HG02678 (cell line): ENCODE measurements at regions not wholly inside any gene's neighbourhood (a gene's known extent, or its start where the extent isn't known, plus 50 kb on each side); places are given as distances from the start of the nearest gene placed in this dataset.

Experiments used
- ATAC-seq: cut with Tn5 transposase; IDR thresholded peaks from one replicate; pipeline ENCODE4 v1.9.1; 2021; ENCODE audit warnings: mild to moderate bottlenecking, moderate library complexity; ENCODE audit not compliant: unreplicated experiment

DNA sequence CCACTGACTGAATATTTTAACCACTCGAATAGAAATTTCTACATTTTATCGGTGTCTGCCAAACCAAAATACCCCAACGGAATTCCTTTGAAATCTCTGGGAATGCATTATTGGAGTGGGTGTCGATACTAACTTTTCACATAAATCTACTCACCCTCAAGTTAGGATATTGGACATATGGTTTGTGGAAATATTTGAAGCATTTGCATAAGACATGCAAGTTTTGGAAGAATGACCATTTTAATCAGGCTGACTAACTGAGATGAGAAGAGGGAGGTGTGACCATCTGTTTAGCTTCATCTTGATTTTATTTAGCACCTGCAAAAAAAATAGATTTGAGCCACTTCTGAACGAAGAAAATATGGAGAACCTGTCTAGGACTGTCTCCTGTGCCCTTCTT is 61.2 kb downstream of the KLF6 start:
- ATAC-seq: no peak

DNA sequence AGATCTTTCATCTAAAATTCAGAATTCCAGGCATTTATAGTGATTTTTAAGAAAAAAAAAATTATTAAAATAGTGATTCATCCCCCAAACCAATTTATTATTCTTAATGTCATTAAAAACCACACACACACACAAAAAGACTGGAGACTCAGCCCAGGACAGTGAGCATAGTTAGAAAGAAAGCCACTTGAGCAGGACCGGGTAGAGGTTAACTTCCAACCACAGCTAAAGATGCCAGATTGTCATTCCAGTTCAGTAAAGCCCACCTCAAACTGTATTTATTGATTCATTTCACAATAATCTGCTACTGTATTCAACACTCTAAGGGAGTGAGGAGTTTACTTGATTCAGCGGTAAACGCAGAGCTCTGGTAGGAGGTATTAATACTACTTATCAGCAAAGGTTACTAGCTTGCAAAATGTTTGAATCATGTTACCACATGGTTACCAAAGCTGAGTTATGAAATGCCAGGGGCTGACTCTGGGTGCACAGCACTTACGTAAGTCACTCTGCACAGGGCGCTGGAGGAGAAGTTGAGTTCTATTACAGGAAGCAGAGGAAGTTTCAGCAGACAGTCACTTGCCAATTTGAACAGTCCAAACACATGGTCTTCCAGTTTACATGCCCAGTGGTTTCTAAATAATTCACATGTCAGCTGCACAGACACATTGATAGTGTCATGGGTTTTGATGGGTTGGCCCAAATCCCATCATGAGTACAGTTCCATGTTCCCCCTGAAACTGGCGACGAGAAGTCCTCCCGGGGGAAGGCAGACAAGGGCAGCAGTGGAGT is 64.6 kb downstream of the KLF6 start:
- ATAC-seq: no peak

DNA sequence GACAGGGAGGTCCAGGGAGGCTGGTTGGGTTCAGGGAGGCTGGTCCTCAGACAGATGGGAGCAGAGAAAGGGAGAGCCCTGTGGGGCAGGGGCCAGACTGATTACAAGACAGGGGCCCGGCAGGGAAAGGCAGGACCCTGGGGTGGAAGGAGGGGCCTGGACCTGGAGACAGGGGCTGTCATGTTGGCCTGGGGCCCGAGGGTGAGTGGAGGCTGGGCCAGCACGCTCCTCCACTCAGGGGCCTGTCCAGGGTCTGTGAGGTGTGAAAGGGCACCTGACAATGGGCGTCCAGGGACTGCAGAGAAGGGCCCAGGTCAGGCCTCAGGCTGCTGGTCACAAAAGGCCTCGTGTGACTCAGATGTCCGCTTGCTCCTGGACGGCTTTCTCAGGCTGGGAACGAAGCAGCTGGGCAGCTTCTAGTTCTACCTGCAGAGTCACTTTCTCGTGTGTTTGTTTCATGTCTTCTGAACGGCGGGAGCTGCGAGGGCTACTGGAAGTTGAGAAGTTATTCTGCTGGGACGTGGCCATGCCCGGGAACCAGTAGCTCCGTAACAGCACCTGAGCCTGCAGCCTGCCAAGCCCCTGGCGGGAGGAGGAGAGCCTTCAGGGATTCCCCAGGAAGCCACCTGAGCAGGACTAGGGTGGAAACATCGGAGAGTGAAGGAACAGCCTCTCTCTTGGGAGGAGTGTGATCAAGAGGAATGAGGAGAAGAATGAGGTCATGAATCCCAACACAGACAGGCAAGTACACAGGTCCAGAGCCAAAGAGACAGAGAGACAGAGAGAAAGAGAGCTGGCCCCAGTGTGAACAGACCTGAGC is 65.8 kb downstream of the KLF6 start:
- no peak for ATAC-seq

DNA sequence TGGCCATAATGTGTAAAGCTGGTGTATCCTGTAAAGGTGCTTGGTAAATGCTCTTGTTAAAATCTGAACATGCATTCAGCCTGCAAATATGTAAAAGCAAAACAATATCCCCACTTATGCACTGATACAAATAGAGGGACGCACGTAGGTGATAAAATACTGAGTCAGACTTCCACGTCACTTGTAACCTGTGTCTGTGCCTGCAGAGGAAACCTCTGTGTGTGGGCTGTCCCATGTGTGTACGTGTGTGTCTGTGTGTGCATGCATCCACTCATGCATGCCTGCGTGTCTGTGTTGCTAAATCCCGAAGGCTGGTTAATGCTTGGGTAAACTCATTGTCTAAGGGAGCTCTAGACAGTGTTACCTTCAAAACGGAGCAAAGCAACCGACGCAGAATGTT is 68.9 kb downstream of the KLF6 start:
- ATAC-seq: no peak

DNA sequence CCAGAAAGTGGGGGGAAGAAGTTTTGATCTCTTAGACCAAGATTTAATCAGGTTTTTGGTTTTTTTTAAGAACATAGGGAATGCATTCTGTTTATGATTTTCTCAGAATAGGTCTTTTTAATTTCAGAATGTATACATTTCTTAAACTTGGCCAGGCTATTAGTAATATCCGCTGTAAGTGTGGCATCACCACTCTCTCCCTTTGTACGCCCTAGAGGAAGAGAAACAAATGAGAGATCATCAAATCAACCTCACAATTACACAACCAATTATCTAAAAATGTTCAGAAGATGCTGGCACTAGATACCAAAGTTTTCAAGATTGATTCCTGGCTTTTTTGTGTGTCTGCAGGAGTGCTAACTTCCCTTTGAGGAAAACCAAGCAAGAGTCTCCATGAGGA is 70.0 kb downstream of the KLF6 start:
- ATAC-seq: no peak

DNA sequence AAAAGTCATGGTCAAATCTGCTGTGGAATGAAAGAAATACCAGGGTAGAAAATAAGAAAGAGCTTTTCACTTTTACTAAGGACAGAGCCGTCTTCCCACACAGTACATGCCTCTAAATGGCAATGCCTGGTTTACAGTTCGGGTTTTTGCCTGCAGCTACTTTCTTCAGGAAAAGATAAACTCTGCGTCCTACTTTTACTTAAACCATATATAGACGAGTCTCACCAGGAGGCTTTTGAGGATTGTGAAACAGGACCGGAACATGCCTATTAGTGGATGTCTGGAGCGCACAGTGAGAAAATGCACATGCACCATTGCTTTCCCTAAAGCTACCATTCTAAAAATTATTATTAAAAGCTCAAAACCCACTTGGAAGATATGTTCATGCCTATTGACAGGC is 70.5 kb downstream of the KLF6 start:
- no peak for ATAC-seq

DNA sequence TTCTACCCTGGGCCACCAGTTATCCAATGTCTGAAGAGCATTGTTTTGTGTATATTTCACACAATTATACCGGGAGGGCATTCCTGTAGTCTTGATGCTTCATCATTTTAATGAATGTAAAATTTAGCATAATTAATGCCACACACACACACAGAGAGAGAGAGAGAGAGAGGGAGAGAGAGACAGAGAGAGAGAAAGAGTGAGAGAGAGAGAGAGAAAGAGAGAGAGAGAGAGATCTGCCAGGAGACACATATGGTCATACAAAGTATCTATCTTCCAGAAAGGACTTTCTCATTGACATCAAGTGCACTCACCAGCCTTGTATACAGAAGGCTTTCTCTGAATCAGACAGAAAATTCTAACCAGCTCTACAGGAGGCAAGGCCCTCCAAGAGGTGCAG is 72.3 kb downstream of the KLF6 start:
- no peak for ATAC-seq

DNA sequence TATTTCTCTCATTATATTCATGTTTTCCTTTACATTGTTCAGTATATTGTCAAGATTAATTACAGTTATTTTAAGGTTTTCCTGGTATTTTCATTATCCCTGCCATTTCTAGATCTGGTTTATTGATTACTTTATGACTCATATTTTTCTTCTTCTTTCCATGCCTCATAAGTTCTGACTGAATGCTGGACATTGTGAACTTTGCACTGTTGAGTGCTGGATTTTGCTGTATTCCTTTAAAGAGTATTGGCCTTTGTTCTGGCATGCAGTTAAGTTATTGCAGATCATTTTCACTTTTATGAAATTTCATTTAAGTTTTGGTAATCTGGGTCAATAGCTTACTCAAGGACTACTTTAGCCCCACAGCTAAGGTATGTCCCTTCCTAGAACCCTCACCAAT is 73.1 kb downstream of the KLF6 start:
- no peak for ATAC-seq

DNA sequence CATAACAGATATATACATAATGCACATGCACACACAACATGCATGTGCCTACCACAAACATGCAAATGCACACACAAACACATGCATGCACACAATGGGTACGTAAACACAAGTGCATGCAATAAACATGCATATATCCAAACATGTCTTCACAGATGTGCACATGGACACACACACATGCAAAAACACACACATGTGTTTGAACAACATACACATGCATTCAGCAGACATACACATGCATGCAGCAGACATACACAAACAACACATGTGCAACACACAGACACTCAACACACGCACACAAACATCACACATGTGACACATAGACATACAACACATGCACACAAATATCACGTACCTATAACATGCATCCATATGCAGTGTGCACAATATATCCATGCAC is 74.2 kb downstream of the KLF6 start:
- ATAC-seq: no peak

DNA sequence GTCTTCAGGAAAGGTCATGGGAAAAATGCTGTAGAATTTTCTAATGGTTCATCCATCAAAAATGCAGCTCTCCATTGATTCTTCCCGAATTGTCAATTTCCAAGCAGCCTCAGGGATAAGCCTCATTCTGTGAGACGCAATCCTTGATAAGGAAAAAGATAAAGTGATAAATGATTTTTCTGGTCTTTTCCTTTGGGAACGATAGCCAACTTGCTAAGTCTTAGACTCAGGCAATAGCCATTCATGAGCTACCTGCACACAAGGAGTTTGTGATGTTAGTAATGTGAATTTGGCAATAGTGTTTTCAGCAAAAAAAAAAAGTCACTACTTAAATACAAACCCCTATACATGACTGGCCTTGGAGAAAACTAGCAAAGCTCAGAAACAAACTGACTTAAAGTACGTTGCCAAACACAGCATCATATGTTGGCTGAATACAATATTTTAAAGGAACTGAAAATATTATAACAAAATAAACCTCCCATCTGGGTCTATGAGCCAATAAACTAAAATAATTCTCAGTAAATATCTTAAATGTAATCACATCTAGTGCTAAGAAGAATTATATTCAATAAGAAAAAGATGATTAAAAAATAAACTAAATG is 75.5 kb downstream of the KLF6 start:
- no peak for ATAC-seq

DNA sequence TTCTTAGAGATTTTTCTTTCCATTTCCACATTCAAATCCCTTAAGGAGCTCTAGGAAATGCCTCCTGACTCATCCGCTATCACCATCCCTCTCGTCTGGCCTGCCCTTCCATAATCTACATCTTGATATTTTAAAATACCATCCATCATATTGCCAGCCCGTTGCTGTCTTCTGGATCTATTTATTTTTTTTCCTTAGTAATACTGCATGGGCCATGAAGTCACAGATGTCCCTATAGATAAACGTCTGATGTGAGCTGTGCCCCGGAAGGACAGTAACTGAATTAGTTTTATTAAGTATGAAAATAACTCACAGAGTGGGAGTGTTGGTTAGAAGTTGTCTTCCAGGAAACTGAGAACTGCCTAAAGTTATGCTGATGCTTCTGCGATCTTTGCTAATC is 76.2 kb downstream of the KLF6 start:
- ATAC-seq: no peak

DNA sequence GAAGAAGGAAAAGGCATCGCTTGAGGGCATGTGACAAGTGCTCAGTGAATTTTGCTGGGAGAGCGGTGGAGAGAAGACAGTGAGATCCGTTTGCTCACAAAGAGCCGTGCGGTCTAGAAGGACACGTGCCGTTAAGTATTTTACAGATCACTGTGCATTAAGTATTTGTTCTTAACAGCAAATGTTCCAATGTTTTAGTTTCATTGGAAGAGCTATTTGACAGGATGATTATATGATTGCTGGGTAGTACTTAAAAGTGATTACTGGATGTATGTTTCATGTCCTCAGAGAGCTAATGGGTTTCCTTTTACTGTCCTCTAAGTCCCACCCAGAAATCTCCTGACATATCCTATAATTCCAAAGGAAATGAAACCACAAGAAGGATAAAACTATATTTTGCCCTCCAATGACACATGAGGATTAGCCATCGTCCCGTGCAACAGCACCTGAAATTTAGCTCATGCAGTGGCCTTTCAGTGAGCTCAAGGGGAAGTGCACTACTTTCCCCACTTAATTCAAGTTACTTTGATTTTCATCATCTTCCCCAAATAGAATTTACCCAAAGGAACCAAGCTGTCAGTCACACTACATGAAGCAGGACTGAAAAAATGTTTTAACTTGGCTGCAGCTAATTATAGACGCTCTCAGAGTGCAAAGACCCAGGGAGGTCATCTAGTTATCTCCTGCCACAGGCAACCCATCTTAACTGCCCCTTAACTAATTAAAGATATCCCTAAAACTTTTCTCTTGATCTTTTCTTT is 80.3 kb downstream of the KLF6 start:
- no peak for ATAC-seq

DNA sequence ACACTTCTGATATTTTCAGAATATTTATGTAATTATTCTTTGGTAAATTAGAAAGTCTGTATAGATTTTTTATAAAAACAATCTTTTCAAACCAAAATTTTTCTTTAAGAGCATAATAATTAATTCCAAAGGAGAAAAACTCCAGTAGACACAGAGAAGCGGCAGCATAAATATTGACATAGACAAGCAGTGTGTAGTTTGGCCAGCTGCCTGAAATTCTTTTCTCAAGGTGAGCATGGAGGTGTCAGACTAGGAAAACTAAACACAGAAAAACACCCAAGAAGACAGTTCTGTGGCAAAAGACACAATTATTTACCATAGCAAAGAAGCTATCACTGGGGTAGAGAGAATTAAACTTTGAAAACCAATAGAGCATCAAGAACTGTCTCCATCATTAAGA is 82.4 kb downstream of the KLF6 start:
- ATAC-seq: no peak

DNA sequence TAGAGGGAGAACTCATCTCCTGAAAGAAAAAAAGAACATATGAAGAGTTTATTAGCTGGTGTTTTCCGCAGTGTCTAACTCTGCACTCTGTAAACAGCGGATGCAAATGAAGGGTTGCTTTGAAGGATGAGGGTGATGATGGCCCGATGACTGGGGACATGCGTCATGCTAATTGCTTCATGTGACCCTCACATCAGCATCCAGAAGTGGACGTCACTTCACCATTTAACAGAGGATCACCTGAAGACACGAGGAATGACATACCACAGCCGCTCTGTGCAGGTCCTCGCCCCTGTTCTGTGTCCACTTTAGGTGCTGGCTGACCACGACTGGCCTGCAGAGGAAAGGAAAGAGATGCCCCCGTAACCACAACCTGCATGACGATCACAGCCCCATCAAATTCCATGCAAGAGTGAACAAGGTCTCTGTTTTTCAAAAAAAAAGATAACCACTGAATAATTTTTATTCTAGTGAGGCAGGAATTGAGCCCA is 82.9 kb downstream of the KLF6 start:
- ATAC-seq: no peak

DNA sequence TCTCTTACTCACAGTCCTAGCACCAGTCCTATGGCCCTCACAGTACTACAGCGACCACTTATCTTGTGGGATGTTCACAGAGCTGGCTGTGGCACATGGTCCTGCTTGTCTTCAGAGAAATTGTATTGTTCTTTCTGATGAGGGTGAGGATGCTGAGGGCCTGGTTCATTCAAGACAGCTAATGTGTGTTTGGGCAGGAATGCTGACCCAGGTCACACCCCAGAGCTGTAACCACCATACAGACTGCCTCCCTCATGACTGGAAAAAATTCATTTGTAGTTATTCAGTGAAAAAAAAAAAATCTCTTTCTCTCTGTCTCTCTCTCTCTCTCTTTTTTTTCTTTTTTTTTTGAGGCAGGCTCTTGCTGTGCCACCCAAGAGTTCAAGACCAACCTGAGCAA is 83.5 kb downstream of the KLF6 start:
- ATAC-seq: no peak

DNA sequence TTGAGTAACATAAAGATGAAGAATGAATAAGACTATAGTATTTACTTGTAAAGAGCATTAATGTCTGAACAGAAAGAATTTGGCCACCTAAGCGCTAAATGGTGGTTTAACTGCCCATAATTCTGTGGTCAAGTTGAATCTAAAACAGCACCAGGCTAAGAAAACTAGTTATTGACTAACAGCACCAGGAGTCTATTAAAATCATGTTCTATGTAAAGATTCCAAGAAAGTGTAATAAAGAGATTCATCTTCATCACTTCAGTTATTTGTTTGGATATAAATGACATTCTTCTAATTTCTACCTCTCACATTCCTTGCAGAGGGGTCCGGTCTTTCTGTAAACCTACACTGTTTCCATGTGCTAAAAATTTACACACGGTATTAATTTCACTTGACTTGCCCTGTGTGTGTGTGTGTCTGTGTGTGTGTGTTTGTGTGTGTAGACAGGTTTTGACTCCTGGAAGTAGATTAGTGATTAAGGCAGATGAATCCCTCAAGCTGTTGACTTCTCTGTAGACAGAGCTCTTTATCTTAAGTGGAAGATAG is 84.4 kb downstream of the KLF6 start:
- ATAC-seq: no peak

DNA sequence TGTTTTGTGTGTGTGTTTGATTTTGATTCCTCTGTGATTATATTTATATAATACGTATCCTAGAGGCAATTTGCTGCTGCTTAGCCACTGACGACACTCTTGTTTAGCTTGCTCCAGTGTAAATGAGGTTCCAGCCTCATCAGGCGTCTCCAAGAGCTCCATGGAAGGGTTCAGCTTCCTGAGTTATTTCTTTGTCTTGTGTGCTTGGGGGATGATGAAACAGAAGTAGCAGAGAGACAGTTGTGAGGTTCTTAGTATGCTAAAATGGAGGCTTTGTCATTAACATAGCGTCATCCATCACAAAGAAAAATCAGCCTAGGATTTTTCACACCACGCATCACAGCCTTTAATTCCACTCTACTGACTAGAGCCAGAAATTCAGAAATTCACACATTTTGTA is 85.1 kb downstream of the KLF6 start:
- no peak for ATAC-seq

DNA sequence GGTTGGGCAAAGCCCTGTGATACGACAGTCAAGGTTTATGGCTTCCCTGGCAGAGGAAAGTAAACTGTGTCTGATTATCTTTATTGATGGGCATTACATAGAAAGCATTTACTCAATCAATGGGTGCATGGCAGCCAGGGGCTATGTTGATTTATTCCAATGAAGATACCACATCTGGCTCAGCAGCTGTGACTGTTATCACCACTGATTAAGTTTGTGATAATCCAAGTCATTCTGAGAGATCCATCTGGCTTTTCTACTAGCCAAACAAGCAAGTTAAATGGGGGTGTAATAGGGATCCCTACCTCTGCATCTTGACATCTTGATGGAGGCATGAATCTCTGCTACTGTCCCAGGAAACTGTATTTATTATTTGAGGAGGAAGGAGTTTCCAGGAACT is 86.7 kb downstream of the KLF6 start:
- no peak for ATAC-seq

DNA sequence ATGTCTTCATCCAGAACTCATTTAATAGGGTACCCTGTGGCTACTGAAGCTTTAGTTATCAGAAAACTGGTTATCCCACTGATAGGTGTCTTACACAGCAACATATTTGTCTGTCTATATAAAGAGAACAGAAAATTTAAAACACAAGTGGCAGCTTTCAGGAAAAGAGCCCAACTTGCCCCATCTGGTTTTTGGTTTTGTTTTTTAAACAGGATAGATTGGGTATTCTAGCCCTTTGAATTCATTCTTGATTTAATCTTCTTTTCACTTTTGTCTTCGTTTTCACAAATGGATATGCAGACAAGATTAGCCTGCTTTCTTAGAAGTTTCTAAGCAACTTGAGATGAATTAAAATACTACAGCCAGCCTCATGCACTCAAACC is 91.3 kb downstream of the KLF6 start:
- ATAC-seq: no peak

DNA sequence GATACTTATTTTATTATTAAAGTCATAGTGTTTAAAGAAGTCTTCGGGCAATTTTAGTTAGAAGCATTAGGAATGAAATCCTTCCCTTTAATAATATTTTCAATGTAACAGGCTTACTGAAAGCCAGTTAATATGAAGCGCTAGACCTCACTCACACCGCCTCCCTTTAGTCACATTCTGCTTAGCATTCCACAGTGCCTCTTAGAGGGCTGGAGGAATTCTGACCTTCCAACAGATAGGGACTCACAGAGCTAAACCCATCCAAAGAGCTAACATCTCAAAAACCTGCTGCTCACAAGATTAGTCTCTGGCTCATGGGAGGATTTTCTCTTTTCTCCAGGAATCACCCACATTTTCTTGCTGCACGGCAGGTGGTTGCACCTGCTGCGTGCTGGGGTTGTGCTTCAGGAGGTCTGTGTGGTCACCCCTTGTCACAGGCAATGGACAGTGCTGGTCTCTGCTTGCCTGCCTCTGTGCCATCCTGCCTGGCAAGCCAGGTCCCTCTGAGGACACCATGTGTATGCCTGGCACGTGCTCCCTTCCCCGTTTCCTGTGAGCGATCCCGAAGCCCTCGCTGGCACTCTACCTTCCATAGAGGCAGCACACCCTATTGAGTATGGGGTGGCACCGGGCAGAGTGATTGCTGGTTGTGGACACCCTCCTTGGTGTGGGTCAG is 91.8 kb downstream of the KLF6 start:
- no peak for ATAC-seq
